ENCODE measurements at regions not wholly inside any gene's neighbourhood (a gene's known extent, or its start where the extent isn't known, plus 50 kb on each side); places are given as distances from the start of the nearest gene placed in this dataset.

- WGBS (ENCODE audit: extremely low coverage, insufficient coverage, insufficient read length): no CpG with 5 or more reads among the region's 49 CpGs
- H4K91ac ChIP-seq (ENCODE audit: low read depth, low read length): no peak overlapping the region
- no peak overlapping the region for H3K14ac ChIP-seq (ENCODE audit: low read length)
- H2AFZ ChIP-seq (ENCODE audit: insufficient read depth, low read length, poor library complexity): no peak overlapping the region
- no peak overlapping the region for H2BK120ac ChIP-seq (ENCODE audit: insufficient read depth, low read length, poor library complexity)
- no peak overlapping the region for H2AK5ac ChIP-seq (ENCODE audit: low read length)
- peaks cover 69% of the 10 kb centered on the region for H3K9me3 ChIP-seq (ENCODE audit: insufficient read depth, low read depth, low read length)
- H4K12ac ChIP-seq (ENCODE audit: low read depth, low read length): no peak overlapping the region
- H3K79me1 ChIP-seq (ENCODE audit: low read length): no peaks in the 10 kb centered on the region
- H3K36me3 ChIP-seq (ENCODE audit: control insufficient read depth in 1 of 2, insufficient read depth in 2 of 2, low read length in 2 of 2): no peaks in the 10 kb centered on the region
- H3K4ac ChIP-seq (ENCODE audit: low read depth, low read length): no peak overlapping the region
- no peaks in the 10 kb centered on the region for H3K27me3 ChIP-seq (ENCODE audit: insufficient read depth, low read length)
- H4K8ac ChIP-seq (ENCODE audit: low read depth, low read length): no peak overlapping the region
- no peak overlapping the region for H3K4me2 ChIP-seq (ENCODE audit: low read length)
- no peak overlapping the region for H3K27ac ChIP-seq (ENCODE audit: low read depth, low read length)
- DNase-seq: no peak
- H3K79me2 ChIP-seq (ENCODE audit: control insufficient read depth, insufficient read depth, low read length, poor library complexity): no peaks in the 10 kb centered on the region
- no peaks in the 10 kb centered on the region for H3K4me1 ChIP-seq (ENCODE audit: control insufficient read depth in 1 of 2, insufficient read depth in 2 of 2, low read length in 2 of 2)
- no peak overlapping the region for H3K23ac ChIP-seq (ENCODE audit: low read length)
- H2BK5ac ChIP-seq (ENCODE audit: low read depth, low read length, poor library complexity): no peak overlapping the region
- no peak overlapping the region for H2BK12ac ChIP-seq (ENCODE audit: low read length)
- H3K9ac ChIP-seq (ENCODE audit: low read length): no peak overlapping the region
- no peak overlapping the region for H3K18ac ChIP-seq (ENCODE audit: low read length)
- H3K4me3 ChIP-seq (ENCODE audit: low read depth, low read length): no peak overlapping the region
Measured at GRCh38 chr20:29299811-29300578, 1957.5 kb upstream of the DEFB115 start.

GRCh38 chr20:29300579-29301551 is 1956.6 kb upstream of the DEFB115 start:
- Histone ChIP-seq H2BK12ac (ENCODE audit: low read length) (no peak overlapping the region), H2BK120ac (ENCODE audit: insufficient read depth, low read length, poor library complexity) (no peak overlapping the region), H3K27ac (ENCODE audit: low read depth, low read length) (no peak overlapping the region), H3K9ac (ENCODE audit: low read length) (no peak overlapping the region), H4K91ac (ENCODE audit: low read depth, low read length) (no peak overlapping the region), H4K8ac (ENCODE audit: low read depth, low read length) (no peak overlapping the region), H3K18ac (ENCODE audit: low read length) (no peak overlapping the region), H3K27me3 (ENCODE audit: insufficient read depth, low read length) (no peaks in the 10 kb centered on the region), H3K4me3 (ENCODE audit: low read depth, low read length) (no peak overlapping the region), H3K4ac (ENCODE audit: low read depth, low read length) (no peak overlapping the region), H3K4me2 (ENCODE audit: low read length) (no peak overlapping the region), H3K36me3 (ENCODE audit: control insufficient read depth in 1 of 2, insufficient read depth in 2 of 2, low read length in 2 of 2) (no peaks in the 10 kb centered on the region), H2BK5ac (ENCODE audit: low read depth, low read length, poor library complexity) (no peak overlapping the region), H3K9me3 (ENCODE audit: insufficient read depth, low read depth, low read length) (peaks cover 69% of the 10 kb centered on the region), H3K79me2 (ENCODE audit: control insufficient read depth, insufficient read depth, low read length, poor library complexity) (no peaks in the 10 kb centered on the region), H3K23ac (ENCODE audit: low read length) (no peak overlapping the region), H3K4me1 (ENCODE audit: control insufficient read depth in 1 of 2, insufficient read depth in 2 of 2, low read length in 2 of 2) (no peaks in the 10 kb centered on the region), H4K12ac (ENCODE audit: low read depth, low read length) (no peak overlapping the region), H2AK5ac (ENCODE audit: low read length) (no peak overlapping the region), H2AFZ (ENCODE audit: insufficient read depth, low read length, poor library complexity) (no peak overlapping the region), H3K79me1 (ENCODE audit: low read length) (no peaks in the 10 kb centered on the region), H3K14ac (ENCODE audit: low read length) (no peak overlapping the region)
- DNase-seq: no peak
- no CpG with 5 or more reads among the region's 88 CpGs for WGBS (ENCODE audit: extremely low coverage, insufficient coverage, insufficient read length)

GRCh38 chr20:29301624-29302259 is 1955.7 kb upstream of the DEFB115 start:
- H2BK5ac ChIP-seq (ENCODE audit: low read depth, low read length, poor library complexity): no peak overlapping the region
- H2BK12ac ChIP-seq (ENCODE audit: low read length): no peak overlapping the region
- H4K91ac ChIP-seq (ENCODE audit: low read depth, low read length): no peak overlapping the region
- H3K36me3 ChIP-seq (ENCODE audit: control insufficient read depth in 1 of 2, insufficient read depth in 2 of 2, low read length in 2 of 2): no peaks in the 10 kb centered on the region
- no peak overlapping the region for H3K14ac ChIP-seq (ENCODE audit: low read length)
- H3K79me2 ChIP-seq (ENCODE audit: control insufficient read depth, insufficient read depth, low read length, poor library complexity): no peaks in the 10 kb centered on the region
- no CpG with 5 or more reads among the region's 46 CpGs for WGBS (ENCODE audit: extremely low coverage, insufficient coverage, insufficient read length)
- H4K12ac ChIP-seq (ENCODE audit: low read depth, low read length): no peak overlapping the region
- peaks cover 65% of the 10 kb centered on the region for H3K9me3 ChIP-seq (ENCODE audit: insufficient read depth, low read depth, low read length)
- H3K18ac ChIP-seq (ENCODE audit: low read length): no peak overlapping the region
- H2BK120ac ChIP-seq (ENCODE audit: insufficient read depth, low read length, poor library complexity): no peak overlapping the region
- no peak overlapping the region for H3K4ac ChIP-seq (ENCODE audit: low read depth, low read length)
- H2AFZ ChIP-seq (ENCODE audit: insufficient read depth, low read length, poor library complexity): no peak overlapping the region
- no peak overlapping the region for H4K8ac ChIP-seq (ENCODE audit: low read depth, low read length)
- DNase-seq: no peak
- H3K9ac ChIP-seq (ENCODE audit: low read length): no peak overlapping the region
- no peaks in the 10 kb centered on the region for H3K27me3 ChIP-seq (ENCODE audit: insufficient read depth, low read length)
- no peak overlapping the region for H3K4me2 ChIP-seq (ENCODE audit: low read length)
- H3K4me3 ChIP-seq (ENCODE audit: low read depth, low read length): no peak overlapping the region
- no peaks in the 10 kb centered on the region for H3K4me1 ChIP-seq (ENCODE audit: control insufficient read depth in 1 of 2, insufficient read depth in 2 of 2, low read length in 2 of 2)
- H3K27ac ChIP-seq (ENCODE audit: low read depth, low read length): no peak overlapping the region
- H2AK5ac ChIP-seq (ENCODE audit: low read length): no peak overlapping the region
- H3K23ac ChIP-seq (ENCODE audit: low read length): no peak overlapping the region
- no peaks in the 10 kb centered on the region for H3K79me1 ChIP-seq (ENCODE audit: low read length)

- H3K79me1 ChIP-seq (ENCODE audit: low read length): no peaks in the 10 kb centered on the region
- H3K36me3 ChIP-seq (ENCODE audit: control insufficient read depth in 1 of 2, insufficient read depth in 2 of 2, low read length in 2 of 2): no peaks in the 10 kb centered on the region
- H3K18ac ChIP-seq (ENCODE audit: low read length): no peak overlapping the region
- DNase-seq: no peak
- no peaks in the 10 kb centered on the region for H3K27me3 ChIP-seq (ENCODE audit: insufficient read depth, low read length)
- H2BK120ac ChIP-seq (ENCODE audit: insufficient read depth, low read length, poor library complexity): no peak overlapping the region
- peaks cover 56% of the 10 kb centered on the region for H3K9me3 ChIP-seq (ENCODE audit: insufficient read depth, low read depth, low read length)
- no peaks in the 10 kb centered on the region for H3K4me1 ChIP-seq (ENCODE audit: control insufficient read depth in 1 of 2, insufficient read depth in 2 of 2, low read length in 2 of 2)
- H3K4me2 ChIP-seq (ENCODE audit: low read length): no peak overlapping the region
- no peak overlapping the region for H3K23ac ChIP-seq (ENCODE audit: low read length)
- H3K79me2 ChIP-seq (ENCODE audit: control insufficient read depth, insufficient read depth, low read length, poor library complexity): no peaks in the 10 kb centered on the region
- H4K12ac ChIP-seq (ENCODE audit: low read depth, low read length): no peak overlapping the region
- H3K4ac ChIP-seq (ENCODE audit: low read depth, low read length): no peak overlapping the region
- H3K14ac ChIP-seq (ENCODE audit: low read length): no peak overlapping the region
- no peak overlapping the region for H4K91ac ChIP-seq (ENCODE audit: low read depth, low read length)
- H2AK5ac ChIP-seq (ENCODE audit: low read length): no peak overlapping the region
- no peak overlapping the region for H4K8ac ChIP-seq (ENCODE audit: low read depth, low read length)
- H3K27ac ChIP-seq (ENCODE audit: low read depth, low read length): no peak overlapping the region
- no peak overlapping the region for H3K4me3 ChIP-seq (ENCODE audit: low read depth, low read length)
- no peak overlapping the region for H2AFZ ChIP-seq (ENCODE audit: insufficient read depth, low read length, poor library complexity)
- no peak overlapping the region for H2BK5ac ChIP-seq (ENCODE audit: low read depth, low read length, poor library complexity)
- WGBS (ENCODE audit: extremely low coverage, insufficient coverage, insufficient read length): no CpG with 5 or more reads among the region's 16 CpGs
- no peak overlapping the region for H2BK12ac ChIP-seq (ENCODE audit: low read length)
- no peak overlapping the region for H3K9ac ChIP-seq (ENCODE audit: low read length)
Measured at GRCh38 chr20:29302979-29303644, 1954.4 kb upstream of the DEFB115 start.
